ENCODE measurements at regions not wholly inside any gene's neighbourhood (a gene's known extent, or its start where the extent isn't known, plus 50 kb on each side); places are given as distances from the start of the nearest gene placed in this dataset.
A peak's percentile ranks its signal among the peaks of the same experiment; 100 is the strongest.

DNA sequence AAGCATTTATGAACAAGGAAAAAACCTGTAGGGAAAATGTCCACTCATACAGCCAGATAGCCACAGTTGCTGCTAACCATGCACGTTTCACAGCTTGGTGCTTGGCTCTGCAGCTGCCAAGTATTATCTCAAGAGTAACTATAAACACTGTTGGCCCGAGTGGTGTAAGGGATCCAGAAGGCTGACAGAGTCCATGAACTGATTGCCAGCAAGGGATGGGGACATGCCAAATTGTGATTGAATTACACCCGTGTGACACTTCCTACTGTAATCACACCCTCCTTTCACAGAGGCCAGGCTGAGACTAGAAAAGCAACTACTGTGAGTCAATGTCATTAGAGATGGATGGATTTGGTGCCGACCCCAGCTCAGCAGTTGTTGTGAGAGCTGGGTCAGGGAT is 223.9 kb upstream of the ANKRD50 start:
- intact Hi-C loops (cut with DNase I; ENCODE audit: low total_unique reads): no loop called here
- WGBS, 5 donors: 5 to 17% (median 12%) methylated on average over 4 of the region's 4 CpGs

GRCh38 chr4:124934916-124935315 is 222.4 kb upstream of the ANKRD50 start:
- intact Hi-C loops (cut with DNase I; ENCODE audit: low total_unique reads): no loop called here
- Histone ChIP-seq H3K36me3 (no peaks in the 10 kb centered on the region), H3K9me3 (no peaks in the 10 kb centered on the region), H3K4me1 (peaks cover 0 to 50% (median 33%) of the 10 kb centered on the region in 4 donors), H3K27ac (no peak overlapping the region), H3K4me3 (no peak overlapping the region), H3K27me3 (no peaks in the 10 kb centered on the region)
- TF ChIP-seq POLR2AphosphoS5 (IDR thresholded peaks at IDR 0.05) (no peak), POLR2A (IDR thresholded peaks at IDR 0.05) (no peak), CTCF (IDR thresholded peaks at IDR 0.05) (no peak), EP300 (IDR thresholded peaks at IDR 0.05) (no peak)
- no peak for DNase-seq

More for the DNA sequence above, 223.9 kb upstream of the ANKRD50 start:
- Histone ChIP-seq H3K9me3 (no peaks in the 10 kb centered on the region), H3K36me3 (no peaks in the 10 kb centered on the region), H3K4me3 (no peak overlapping the region), H3K27me3 (no peaks in the 10 kb centered on the region), H3K4me1 (peaks cover 6 to 54% (median 35%) of the 10 kb centered on the region in 4 donors), H3K27ac (peak overlapping the region; percentile 2 to 57 (median 41))
- TF ChIP-seq CTCF (IDR thresholded peaks at IDR 0.05) (no peak), EP300 (IDR thresholded peaks at IDR 0.05) (no peak), POLR2AphosphoS5 (IDR thresholded peaks at IDR 0.05) (peak in 2 of 3 donors; percentile 4 to 76), POLR2A (IDR thresholded peaks at IDR 0.05) (no peak)
- DNase-seq: peak; percentile 79 to 83

- Histone ChIP-seq H3K4me1 (peaks cover 0 to 39% (median 27%) of the 10 kb centered on the region in 4 donors), H3K36me3 (no peaks in the 10 kb centered on the region), H3K27me3 (no peaks in the 10 kb centered on the region), H3K4me3 (no peak overlapping the region), H3K27ac (no peak overlapping the region), H3K9me3 (no peaks in the 10 kb centered on the region)
- WGBS, 5 donors: 64 to 77% (median 73%) methylated on average over 2 of the region's 2 CpGs
- intact Hi-C loops (cut with DNase I; ENCODE audit: low total_unique reads): no loop called here
- no peak for DNase-seq
- TF ChIP-seq EP300 (IDR thresholded peaks at IDR 0.05) (no peak), CTCF (IDR thresholded peaks at IDR 0.05) (no peak), POLR2AphosphoS5 (IDR thresholded peaks at IDR 0.05) (no peak), POLR2A (IDR thresholded peaks at IDR 0.05) (no peak)
Measured at GRCh38 chr4:124933521-124933920, 221.0 kb upstream of the ANKRD50 start.

- H3K4me3 ChIP-seq: no peak overlapping the region
- intact Hi-C loops (cut with DNase I; ENCODE audit: low total_unique reads): no loop called here
- no peak for DNase-seq
- no peak for TF ChIP-seq CTCF (IDR thresholded peaks at IDR 0.05)
- no peak for TF ChIP-seq POLR2A (IDR thresholded peaks at IDR 0.05)
- no peak for TF ChIP-seq EP300 (IDR thresholded peaks at IDR 0.05)
- no peak for TF ChIP-seq POLR2AphosphoS5 (IDR thresholded peaks at IDR 0.05)
- H3K9me3 ChIP-seq: no peaks in the 10 kb centered on the region
- 41 to 63% (median 49%) methylated on average over 1 of the region's 1 CpG for WGBS, 5 donors
- H3K36me3 ChIP-seq: no peaks in the 10 kb centered on the region
- H3K27me3 ChIP-seq: no peaks in the 10 kb centered on the region
- H3K4me1 ChIP-seq: peaks cover 0 to 38% (median 19%) of the 10 kb centered on the region in 4 donors
- no peak overlapping the region for H3K27ac ChIP-seq
Measured at GRCh38 chr4:124932447-124932846, 219.9 kb upstream of the ANKRD50 start.
